ENCODE measurements at regions not wholly inside any gene's neighbourhood (a gene's known extent, or its start where the extent isn't known, plus 50 kb on each side); places are given as distances from the start of the nearest gene placed in this dataset.

DNA sequence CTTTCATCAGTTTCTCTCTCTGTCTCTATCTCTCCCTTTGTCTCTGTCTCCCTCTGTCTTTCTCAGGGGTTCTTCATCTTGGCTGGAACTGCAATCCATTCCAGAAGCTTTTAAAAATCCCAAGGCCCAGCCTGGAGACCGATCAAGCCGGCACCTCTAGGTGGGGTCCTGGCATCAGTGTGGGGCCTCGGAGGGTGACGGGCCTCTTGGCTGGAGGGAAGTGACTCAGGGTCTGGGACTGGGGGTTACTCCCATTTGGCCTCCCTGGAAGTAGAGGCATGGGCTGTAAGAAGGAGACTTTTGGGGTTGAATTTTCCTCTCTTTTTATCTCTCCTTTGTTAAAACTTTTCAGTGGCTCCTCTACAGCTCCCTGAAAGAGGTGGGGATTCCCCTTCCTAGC lies 52.8 kb upstream of the OTOF start:
- DNase-seq = peak in 1 of 3 donors; percentile 20

DNA sequence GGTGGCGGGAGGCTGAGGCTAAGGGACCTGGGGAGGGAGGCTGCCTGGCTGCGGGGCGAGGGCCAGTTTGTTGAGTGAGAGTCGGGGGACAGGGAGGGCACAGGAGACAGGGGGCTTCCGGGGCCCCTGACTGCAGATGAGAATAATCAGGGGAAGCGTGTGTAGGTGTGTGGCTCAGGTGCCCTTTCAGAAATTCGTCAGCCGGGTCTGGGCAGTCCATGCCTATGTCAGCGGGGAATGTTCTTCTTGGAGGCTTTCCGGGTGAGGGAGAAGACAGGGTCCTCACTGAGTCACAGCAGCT lies 52.3 kb upstream of the OTOF start:
- DNase-seq = no peak

DNA sequence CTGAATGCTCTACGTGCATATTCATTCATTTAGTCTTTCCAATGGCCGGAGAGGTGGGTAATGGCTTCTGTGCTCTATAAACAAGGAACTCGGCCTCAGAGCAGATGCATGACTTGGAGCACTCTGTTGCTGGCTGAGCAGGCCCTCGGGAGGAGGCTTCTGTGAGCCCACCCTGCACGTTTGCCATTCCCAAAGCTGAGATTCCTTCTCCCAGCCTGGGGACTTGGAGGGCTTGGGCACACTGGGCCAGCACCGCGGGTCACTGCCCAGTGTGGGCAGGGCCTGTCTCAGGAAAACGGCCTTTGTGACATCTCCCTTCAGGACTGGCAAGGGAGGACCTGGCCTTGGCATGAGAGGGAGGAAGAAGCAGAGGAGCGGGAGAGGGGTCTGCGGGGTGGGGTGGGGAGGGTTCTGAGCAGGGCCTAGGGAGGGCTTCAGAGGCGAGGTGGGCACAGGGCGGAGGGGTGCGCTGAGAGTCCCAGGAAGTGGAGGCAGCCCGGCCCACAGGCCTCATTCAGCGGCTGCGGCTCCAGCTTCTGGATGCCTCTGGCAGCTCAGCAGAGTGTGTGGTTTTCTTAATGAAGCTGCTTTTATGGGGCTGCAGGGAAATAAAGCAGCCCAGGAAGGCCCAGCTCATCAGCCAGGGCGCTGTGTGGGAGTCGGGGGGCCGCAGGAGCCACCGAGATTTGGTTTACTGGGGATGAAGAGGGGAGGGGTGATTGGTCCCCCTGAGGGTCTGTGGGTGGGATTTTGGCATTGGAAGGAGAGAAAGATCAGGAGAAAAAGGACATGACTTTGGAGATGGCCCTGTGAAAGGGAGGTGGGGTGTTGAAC lies 51.7 kb upstream of the OTOF start:
- no peak for DNase-seq

DNA sequence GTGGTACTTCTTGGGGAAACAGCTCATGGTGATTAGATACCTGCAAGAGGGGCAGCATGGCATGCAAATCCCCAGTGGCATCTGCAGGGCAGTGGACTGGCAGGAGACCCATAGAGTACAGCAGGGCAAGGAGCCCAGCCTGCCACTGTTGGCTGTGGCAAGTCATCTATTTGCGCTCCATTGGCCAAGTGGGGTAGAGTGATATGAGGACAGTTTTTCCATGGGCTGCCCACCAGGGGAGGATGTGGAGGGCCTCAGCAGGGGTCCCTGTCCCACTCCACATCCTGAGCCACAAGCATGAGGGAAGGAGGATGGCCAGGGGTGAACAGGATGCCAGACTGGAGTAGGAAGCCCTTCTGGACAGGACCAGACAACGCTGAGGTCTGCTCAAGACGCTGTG lies 50.9 kb upstream of the OTOF start:
- DNase-seq = no peak

DNA sequence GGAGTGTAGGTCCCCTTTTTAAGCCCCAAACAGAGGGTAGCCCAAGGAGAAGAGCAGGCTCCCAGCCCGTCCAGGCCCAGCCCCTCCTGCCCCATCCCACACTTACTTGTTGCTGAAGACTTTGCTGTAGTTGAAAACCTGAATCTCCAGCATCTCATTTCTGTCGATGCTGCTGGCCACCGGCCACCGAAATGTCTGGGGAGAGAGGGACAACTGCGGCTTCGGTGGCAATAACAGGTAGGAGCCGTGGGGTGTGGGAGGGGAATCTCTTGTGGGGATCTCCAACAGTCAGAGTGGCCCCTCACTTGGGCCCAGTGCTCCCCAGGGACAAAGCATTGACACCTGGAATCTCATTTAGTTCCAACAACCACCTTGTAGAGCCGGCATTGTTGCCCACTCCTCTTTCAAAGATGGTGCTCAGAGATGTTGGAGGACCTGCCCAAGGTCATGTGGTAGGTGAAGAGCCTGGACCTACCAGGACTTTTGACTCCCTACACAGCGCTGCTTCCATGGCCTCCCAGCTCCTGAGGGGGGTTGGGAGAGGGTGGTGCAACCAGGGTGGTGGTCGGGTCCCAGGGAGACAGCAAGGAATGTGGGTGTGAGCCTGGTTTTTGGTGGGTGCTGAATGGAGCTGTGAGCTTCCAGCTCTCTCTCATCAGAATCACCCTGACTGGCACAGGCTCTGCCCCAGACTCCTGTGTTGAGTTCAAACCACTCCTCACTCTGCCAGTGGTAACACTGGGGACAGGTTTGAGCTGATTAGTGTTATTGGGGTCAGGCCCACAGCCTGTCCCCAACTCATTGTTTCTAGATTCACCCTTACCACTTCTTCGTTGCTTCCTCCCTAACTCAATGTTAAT lies 50.0 kb upstream of the OTOF start:
- DNase-seq = no peak
